ENCODE measurements at regions not wholly inside any gene's neighbourhood (a gene's known extent, or its start where the extent isn't known, plus 50 kb on each side); places are given as distances from the start of the nearest gene placed in this dataset.

GRCh38 chr1:232398823-232399222 is 231.1 kb downstream of the SIPA1L2 start:
- Mint-ChIP-seq H3K27ac (no peak overlapping the region), H3K9me3 (no peaks in the 10 kb centered on the region), H3K4me1 (no peaks in the 10 kb centered on the region), H3K4me3 (no peak overlapping the region), H3K36me3 (ENCODE audit: low read depth) (peaks cover 59% of the 10 kb centered on the region), H3K27me3 (ENCODE audit: insufficient read depth) (no peaks in the 10 kb centered on the region)
- H3K9me3 ChIP-seq (ENCODE audit: control insufficient read depth, low read length), result no peaks in the 10 kb centered on the region
- no peak overlapping the region for H3K9ac ChIP-seq (ENCODE audit: extremely low read depth, low read length, poor library complexity, severe bottlenecking)
- DNase-seq, result no peak
- WGBS, 2 experiments (ENCODE audit: insufficient coverage in 1 of 2, insufficient read length in 1 of 2), result 93 to 98% methylated on average over 8 to 12 of the region's 12 CpGs
- H3K36me3 ChIP-seq (ENCODE audit: control insufficient read depth, insufficient read depth, low read length), result peaks cover 77% of the 10 kb centered on the region
- no peak overlapping the region for H3K27ac ChIP-seq (ENCODE audit: low read depth, low read length)
- H3K27me3 ChIP-seq (ENCODE audit: control insufficient read depth, insufficient read depth, low read length, poor library complexity, severe bottlenecking), result no peaks in the 10 kb centered on the region
- H3K4me3 ChIP-seq (ENCODE audit: low read length), result no peak overlapping the region
- H3K4me1 ChIP-seq (ENCODE audit: control insufficient read depth, insufficient read depth, low read length), result no peaks in the 10 kb centered on the region
- no peak for TF ChIP-seq CTCF (conservative IDR thresholded peaks at IDR 0.05)

GRCh38 chr1:232393444-232394146 is 236.3 kb downstream of the SIPA1L2 start:
- Histone ChIP-seq H3K27me3 (ENCODE audit: control insufficient read depth, insufficient read depth, low read length, poor library complexity, severe bottlenecking) (no peaks in the 10 kb centered on the region), H3K9me3 (ENCODE audit: control insufficient read depth, low read length) (no peaks in the 10 kb centered on the region), H3K4me1 (ENCODE audit: control insufficient read depth, insufficient read depth, low read length) (no peaks in the 10 kb centered on the region), H3K36me3 (ENCODE audit: control insufficient read depth, insufficient read depth, low read length) (peaks cover 26% of the 10 kb centered on the region), H3K27ac (ENCODE audit: low read depth, low read length) (no peak overlapping the region), H3K4me3 (ENCODE audit: low read length) (no peak overlapping the region), H3K9ac (ENCODE audit: extremely low read depth, low read length, poor library complexity, severe bottlenecking) (no peak overlapping the region)
- Mint-ChIP-seq H3K27ac (no peak overlapping the region), H3K9me3 (no peaks in the 10 kb centered on the region), H3K4me3 (no peak overlapping the region), H3K4me1 (no peaks in the 10 kb centered on the region), H3K36me3 (ENCODE audit: low read depth) (peaks cover 17% of the 10 kb centered on the region), H3K27me3 (ENCODE audit: insufficient read depth) (peaks cover 2% of the 10 kb centered on the region)
- no peak for TF ChIP-seq CTCF (conservative IDR thresholded peaks at IDR 0.05)
- DNase-seq, result no peak
- 91 to 92% methylated on average over 5 of the region's 5 CpGs for WGBS, 2 experiments (ENCODE audit: insufficient coverage in 1 of 2, insufficient read length in 1 of 2)

- Mint-ChIP-seq H3K27me3 (ENCODE audit: insufficient read depth) (peaks cover 2% of the 10 kb centered on the region), H3K4me1 (no peaks in the 10 kb centered on the region), H3K36me3 (ENCODE audit: low read depth) (peaks cover 11% of the 10 kb centered on the region), H3K9me3 (no peaks in the 10 kb centered on the region), H3K4me3 (no peak overlapping the region), H3K27ac (no peak overlapping the region)
- no peak for DNase-seq
- Histone ChIP-seq H3K4me1 (ENCODE audit: control insufficient read depth, insufficient read depth, low read length) (no peaks in the 10 kb centered on the region), H3K27me3 (ENCODE audit: control insufficient read depth, insufficient read depth, low read length, poor library complexity, severe bottlenecking) (no peaks in the 10 kb centered on the region), H3K9me3 (ENCODE audit: control insufficient read depth, low read length) (no peaks in the 10 kb centered on the region), H3K36me3 (ENCODE audit: control insufficient read depth, insufficient read depth, low read length) (peaks cover 20% of the 10 kb centered on the region), H3K4me3 (ENCODE audit: low read length) (no peak overlapping the region), H3K27ac (ENCODE audit: low read depth, low read length) (no peak overlapping the region), H3K9ac (ENCODE audit: extremely low read depth, low read length, poor library complexity, severe bottlenecking) (no peak overlapping the region)
- TF ChIP-seq CTCF (conservative IDR thresholded peaks at IDR 0.05), result no peak
- WGBS, 2 experiments (ENCODE audit: insufficient coverage in 1 of 2, insufficient read length in 1 of 2), result 94 to 100% methylated on average over 1 to 4 of the region's 4 CpGs
These were observed 236.9 kb downstream of the SIPA1L2 start for GRCh38 chr1:232393010-232393409.

Measured in endodermal cell (in vitro differentiated cells).